Liver (tissue), 3 donors: ENCODE measurements at regions not wholly inside any gene's neighbourhood (a gene's known extent, or its start where the extent isn't known, plus 50 kb on each side); places are given as distances from the start of the nearest gene placed in this dataset.

ENCODE experiments used
- GABPA ChIP-seq, 2 donors: IDR thresholded peaks in 1 of 2; conservative IDR thresholded peaks in 1 of 2; 2 replicates each; pipeline ENCODE4 v1.6.1; 2016; ENCODE audit warnings: antibody characterized with exemption in 2 of 2, mild to moderate bottlenecking in 1 of 2, moderate library complexity in 1 of 2
- JUND ChIP-seq, 2 donors: IDR thresholded peaks; 2 replicates each; pipeline ENCODE4 v1.6.1; 2016; ENCODE audit warnings: antibody characterized with exemption in 2 of 2
- RAD21 ChIP-seq, 2 donors: IDR thresholded peaks; 2 replicates each; pipeline ENCODE4 v1.6.1; 2016; ENCODE audit warnings: antibody characterized with exemption in 2 of 2, mild to moderate bottlenecking in 2 of 2
- TF ChIP-seq, protein P1 (sequence below): fragments of 150-350 bp; IDR thresholded peaks from 2 replicates; pipeline ENCODE4 v1.5.1; 2017; ENCODE audit warnings: improper control_type of control experiment, low read depth, low read length; ENCODE audit not compliant: missing input control
- TF ChIP-seq, protein P2 (sequence below): IDR thresholded peaks from 2 replicates; pipeline ENCODE4 v1.6.1; 2016; ENCODE audit warnings: antibody characterized with exemption, mild to moderate bottlenecking
- TF ChIP-seq, protein P3 (sequence below): IDR thresholded peaks from 2 replicates; pipeline ENCODE4 v1.6.1; 2016; ENCODE audit warnings: antibody characterized with exemption
- donor health status: healthy.
- donor health status: healthy.

DNA sequence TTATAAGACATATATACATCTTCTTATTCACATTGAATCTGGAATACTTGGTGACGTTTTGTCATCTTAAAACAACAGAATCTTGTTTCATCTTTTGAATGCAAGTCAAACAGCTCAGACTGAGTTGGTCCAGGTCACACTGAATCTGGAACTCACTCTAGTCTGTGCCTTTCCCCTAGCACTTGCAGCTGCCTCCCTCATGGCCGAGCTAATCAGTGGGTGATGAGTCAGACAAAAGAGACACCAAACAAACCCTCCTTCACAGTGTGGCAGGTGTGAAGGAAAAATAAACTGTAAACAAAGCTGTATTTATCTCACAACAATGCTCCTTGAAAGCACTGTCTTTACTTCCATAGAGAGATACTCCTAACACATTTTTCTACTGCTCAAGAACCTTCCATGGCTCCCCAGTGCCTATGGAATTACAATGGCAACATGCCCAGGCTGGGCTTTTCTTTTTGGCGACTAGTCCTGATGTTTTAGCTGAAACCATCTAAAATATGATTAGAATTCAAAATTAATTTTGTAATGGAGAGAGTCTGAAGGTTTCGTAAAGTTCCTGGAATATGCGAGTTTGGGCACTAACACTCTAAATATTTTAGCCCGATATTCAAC is 140.0 kb downstream of the ZNF365 start:
- TF ChIP-seq, protein P1, sequence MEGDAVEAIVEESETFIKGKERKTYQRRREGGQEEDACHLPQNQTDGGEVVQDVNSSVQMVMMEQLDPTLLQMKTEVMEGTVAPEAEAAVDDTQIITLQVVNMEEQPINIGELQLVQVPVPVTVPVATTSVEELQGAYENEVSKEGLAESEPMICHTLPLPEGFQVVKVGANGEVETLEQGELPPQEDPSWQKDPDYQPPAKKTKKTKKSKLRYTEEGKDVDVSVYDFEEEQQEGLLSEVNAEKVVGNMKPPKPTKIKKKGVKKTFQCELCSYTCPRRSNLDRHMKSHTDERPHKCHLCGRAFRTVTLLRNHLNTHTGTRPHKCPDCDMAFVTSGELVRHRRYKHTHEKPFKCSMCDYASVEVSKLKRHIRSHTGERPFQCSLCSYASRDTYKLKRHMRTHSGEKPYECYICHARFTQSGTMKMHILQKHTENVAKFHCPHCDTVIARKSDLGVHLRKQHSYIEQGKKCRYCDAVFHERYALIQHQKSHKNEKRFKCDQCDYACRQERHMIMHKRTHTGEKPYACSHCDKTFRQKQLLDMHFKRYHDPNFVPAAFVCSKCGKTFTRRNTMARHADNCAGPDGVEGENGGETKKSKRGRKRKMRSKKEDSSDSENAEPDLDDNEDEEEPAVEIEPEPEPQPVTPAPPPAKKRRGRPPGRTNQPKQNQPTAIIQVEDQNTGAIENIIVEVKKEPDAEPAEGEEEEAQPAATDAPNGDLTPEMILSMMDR: no peak
- no peak for TF ChIP-seq RAD21 (IDR thresholded peaks at IDR 0.05)
- TF ChIP-seq, protein P2, sequence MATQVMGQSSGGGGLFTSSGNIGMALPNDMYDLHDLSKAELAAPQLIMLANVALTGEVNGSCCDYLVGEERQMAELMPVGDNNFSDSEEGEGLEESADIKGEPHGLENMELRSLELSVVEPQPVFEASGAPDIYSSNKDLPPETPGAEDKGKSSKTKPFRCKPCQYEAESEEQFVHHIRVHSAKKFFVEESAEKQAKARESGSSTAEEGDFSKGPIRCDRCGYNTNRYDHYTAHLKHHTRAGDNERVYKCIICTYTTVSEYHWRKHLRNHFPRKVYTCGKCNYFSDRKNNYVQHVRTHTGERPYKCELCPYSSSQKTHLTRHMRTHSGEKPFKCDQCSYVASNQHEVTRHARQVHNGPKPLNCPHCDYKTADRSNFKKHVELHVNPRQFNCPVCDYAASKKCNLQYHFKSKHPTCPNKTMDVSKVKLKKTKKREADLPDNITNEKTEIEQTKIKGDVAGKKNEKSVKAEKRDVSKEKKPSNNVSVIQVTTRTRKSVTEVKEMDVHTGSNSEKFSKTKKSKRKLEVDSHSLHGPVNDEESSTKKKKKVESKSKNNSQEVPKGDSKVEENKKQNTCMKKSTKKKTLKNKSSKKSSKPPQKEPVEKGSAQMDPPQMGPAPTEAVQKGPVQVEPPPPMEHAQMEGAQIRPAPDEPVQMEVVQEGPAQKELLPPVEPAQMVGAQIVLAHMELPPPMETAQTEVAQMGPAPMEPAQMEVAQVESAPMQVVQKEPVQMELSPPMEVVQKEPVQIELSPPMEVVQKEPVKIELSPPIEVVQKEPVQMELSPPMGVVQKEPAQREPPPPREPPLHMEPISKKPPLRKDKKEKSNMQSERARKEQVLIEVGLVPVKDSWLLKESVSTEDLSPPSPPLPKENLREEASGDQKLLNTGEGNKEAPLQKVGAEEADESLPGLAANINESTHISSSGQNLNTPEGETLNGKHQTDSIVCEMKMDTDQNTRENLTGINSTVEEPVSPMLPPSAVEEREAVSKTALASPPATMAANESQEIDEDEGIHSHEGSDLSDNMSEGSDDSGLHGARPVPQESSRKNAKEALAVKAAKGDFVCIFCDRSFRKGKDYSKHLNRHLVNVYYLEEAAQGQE: no peak
- TF ChIP-seq, protein P3, sequence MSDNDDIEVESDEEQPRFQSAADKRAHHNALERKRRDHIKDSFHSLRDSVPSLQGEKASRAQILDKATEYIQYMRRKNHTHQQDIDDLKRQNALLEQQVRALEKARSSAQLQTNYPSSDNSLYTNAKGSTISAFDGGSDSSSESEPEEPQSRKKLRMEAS: no peak
- TF ChIP-seq GABPA (IDR thresholded peaks at IDR 0.05 in 1 of 2, conservative IDR thresholded peaks at IDR 0.05 in 1 of 2): no peak
- TF ChIP-seq JUND (IDR thresholded peaks at IDR 0.05): no peak
